GM12878 (cell line): ENCODE measurements at regions not wholly inside any gene's neighbourhood (a gene's known extent, or its start where the extent isn't known, plus 50 kb on each side); places are given as distances from the start of the nearest gene placed in this dataset.

Source experiments
- CBFB ChIP-seq: IDR thresholded peaks from 2 replicates; pipeline ENCODE4 v1.6.1; 2016; ENCODE audit warnings: antibody characterized with exemption, low read depth
- FOS ChIP-seq: IDR thresholded peaks from 3 replicates; pipeline ENCODE4 v1.6.1; 2011; ENCODE audit warnings: borderline replicate concordance; ENCODE audit not compliant: insufficient read length; ENCODE audit errors: extremely low read depth
- GABPA ChIP-seq: IDR thresholded peaks from 2 replicates; pipeline ENCODE4 v1.6.1; 2014; ENCODE audit warnings: antibody characterized with exemption, low read depth, mild to moderate bottlenecking, inconsistent platforms
- POLR2A ChIP-seq: IDR thresholded peaks from 2 replicates; pipeline ENCODE4 v1.6.1; 2011; ENCODE audit warnings: low read depth, mild to moderate bottlenecking, low read length

DNA sequence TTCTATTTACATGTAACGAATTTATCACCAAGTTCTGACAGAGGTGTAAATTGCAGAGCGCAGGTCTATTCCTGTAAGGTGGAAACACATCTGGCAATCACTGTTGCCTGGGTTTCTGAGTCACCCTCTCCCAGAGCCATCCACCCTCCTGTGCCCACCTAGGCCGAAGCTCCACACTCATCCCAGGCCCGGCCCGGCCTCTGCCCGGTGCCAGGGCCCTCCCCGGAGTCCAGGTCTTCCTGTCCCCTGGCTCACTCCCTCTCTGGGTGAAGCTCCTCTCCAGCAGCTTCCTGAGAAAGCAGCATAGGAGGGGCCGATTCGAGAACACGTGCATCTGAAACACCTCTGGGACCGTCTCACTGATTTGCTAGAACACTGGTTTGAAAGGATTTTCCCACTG, 308.2 kb downstream of the SHANK2 start:
- TF ChIP-seq GABPA (no peak), CBFB (no peak), POLR2A (no peak), FOS (no peak)
